IMR-90 (cell line): ENCODE measurements at regions not wholly inside any gene's neighbourhood (a gene's known extent, or its start where the extent isn't known, plus 50 kb on each side); places are given as distances from the start of the nearest gene placed in this dataset.

Experiments
- ATAC-seq: fragments of 200-7000 bp; cut with Tn5 transposase; 2 replicates; pipeline ENCODE4 v1.9.1; 2020; ENCODE audit warnings: low read depth, mild to moderate bottlenecking, moderate library complexity
- BruUV-seq: library from RNA; stranded (reverse); fragments of 400-500 nt; replicated peaks from 2 replicates; lab custom pipeline; 2021; lab: Mats Ljungman, UMichigan
- CTCF ChIA-PET: fragments of 300-600 bp; formaldehyde crosslinking; extraction: SDS; loops from one replicate; lab custom pipeline; 2021; ENCODE audit warnings: antibody characterized with exemption; lab: Yijun Ruan, JAX
- POLR2A ChIA-PET: fragments of 300-600 bp; sonication (Branson Sonifier 250); formaldehyde crosslinking; loops from one replicate; lab custom pipeline; 2022; ENCODE audit warnings: antibody characterized with exemption; ENCODE audit not compliant: unreplicated experiment; lab: Charles Lee
- DNase-seq: peaks from one replicate; pipeline ENCODE4 v3.0.0; 2013
- H2AFZ ChIP-seq: replicated peaks from 2 replicates; pipeline ENCODE3; 2013; ENCODE audit warnings: low read length, mild to moderate bottlenecking; ENCODE audit not compliant: poor library complexity
- H2AK5ac ChIP-seq: 2 replicates; pipeline ENCODE4 v1.6.1; 2013; ENCODE audit warnings: low read depth, low read length, inconsistent platforms
- H2AK9ac ChIP-seq: replicated peaks from 2 replicates; pipeline ENCODE3; 2013; ENCODE audit warnings: mild to moderate bottlenecking, low read depth, low read length, moderate library complexity; ENCODE audit not compliant: poor library complexity
- H2BK120ac ChIP-seq: 2 replicates; pipeline ENCODE4 v1.6.1; 2013; ENCODE audit warnings: low read depth, low read length, inconsistent platforms
- H2BK15ac ChIP-seq: 3 replicates; pipeline ENCODE4 v1.6.1; 2013; ENCODE audit warnings: low read depth, low read length, inconsistent platforms
- H2BK20ac ChIP-seq: 2 replicates; pipeline ENCODE4 v1.6.1; 2013; ENCODE audit warnings: low read depth, mild to moderate bottlenecking, inconsistent platforms, low read length, moderate library complexity
- H2BK5ac ChIP-seq: 2 replicates; pipeline ENCODE4 v1.6.1; 2013; ENCODE audit warnings: mild to moderate bottlenecking, low read depth, low read length, inconsistent platforms; ENCODE audit not compliant: poor library complexity, severe bottlenecking
- H3K14ac ChIP-seq: replicated peaks from 2 replicates; pipeline ENCODE4 v1.6.1; 2013; ENCODE audit warnings: low read depth, low read length, inconsistent platforms
- H3K18ac ChIP-seq: 2 replicates; pipeline ENCODE4 v1.6.1; 2013; ENCODE audit warnings: low read depth, low read length, control low read depth
- H3K23ac ChIP-seq: 2 replicates; pipeline ENCODE4 v1.6.1; 2013; ENCODE audit warnings: low read depth, low read length, inconsistent platforms
- H3K27ac ChIP-seq: 2 replicates; pipeline ENCODE4 v1.5.1; 2013; ENCODE audit warnings: mild to moderate bottlenecking, control low read depth, low read length; ENCODE audit not compliant: insufficient read depth
- H3K27me3 ChIP-seq: 2 replicates; pipeline ENCODE4 v1.6.1; 2013; ENCODE audit warnings: low read length; ENCODE audit not compliant: control insufficient read depth, insufficient read depth
- H3K36me3 ChIP-seq: 2 replicates; pipeline ENCODE4 v1.6.1; 2013; ENCODE audit warnings: low read length, mixed read lengths; ENCODE audit not compliant: control insufficient read depth, insufficient read depth
- H3K4ac ChIP-seq: 2 replicates; pipeline ENCODE4 v1.6.1; 2013; ENCODE audit warnings: low read depth, low read length, inconsistent platforms
- H3K4me1 ChIP-seq: 2 replicates; pipeline ENCODE4 v1.6.1; 2013; ENCODE audit warnings: low read length, mixed read lengths; ENCODE audit not compliant: control insufficient read depth, insufficient read depth
- H3K4me2 ChIP-seq: 2 replicates; pipeline ENCODE4 v1.6.1; 2013; ENCODE audit warnings: low read depth, mild to moderate bottlenecking, control low read depth, low read length, moderate library complexity
- H3K4me3 ChIP-seq: 2 replicates; pipeline ENCODE4 v1.5.1; 2013; ENCODE audit warnings: low read depth, mild to moderate bottlenecking, control low read depth, low read length, moderate library complexity; ENCODE audit not compliant: insufficient read depth
- H3K56ac ChIP-seq: 2 replicates; pipeline ENCODE4 v1.6.1; 2013; ENCODE audit warnings: low read length, inconsistent platforms; ENCODE audit not compliant: insufficient read depth; ENCODE audit errors: extremely low read depth
- H3K79me1 ChIP-seq, 2 experiments: 2 replicates each; pipeline ENCODE4 v1.6.1; 2013; ENCODE audit warnings: low read length in 2 of 2, inconsistent platforms in 1 of 2, low read depth in 1 of 2
- H3K9ac ChIP-seq: 2 replicates; pipeline ENCODE4 v1.6.1; 2013; ENCODE audit warnings: low read depth, low read length, control low read depth
- H3K9me1 ChIP-seq: 2 replicates; pipeline ENCODE4 v1.6.1; 2013; ENCODE audit warnings: low read length, inconsistent platforms; ENCODE audit not compliant: insufficient read depth
- H3K9me3 ChIP-seq: 2 replicates; pipeline ENCODE4 v1.6.1; 2013; ENCODE audit warnings: low read length; ENCODE audit not compliant: control insufficient read depth, insufficient read depth
- H4K20me1 ChIP-seq: 2 replicates; pipeline ENCODE4 v1.6.1; 2013; ENCODE audit warnings: low read length, inconsistent platforms; ENCODE audit not compliant: insufficient read depth
- H4K5ac ChIP-seq: 2 replicates; pipeline ENCODE4 v1.6.1; 2013; ENCODE audit warnings: mild to moderate bottlenecking, low read depth, low read length, control low read depth
- H4K8ac ChIP-seq, 2 experiments: 2 replicates each; pipeline ENCODE4 v1.6.1; 2013; ENCODE audit warnings: low read depth in 2 of 2, low read length in 2 of 2, control low read depth in 1 of 2, inconsistent platforms in 1 of 2
- H4K91ac ChIP-seq: 2 replicates; pipeline ENCODE4 v1.6.1; 2013; ENCODE audit warnings: low read depth, low read length, inconsistent platforms; ENCODE audit not compliant: insufficient read depth
- BHLHE40 ChIP-seq: fragments of 150-350 bp; IDR thresholded peaks from 2 replicates; pipeline ENCODE4 v1.6.1; 2016; ENCODE audit warnings: mild to moderate bottlenecking, low read depth, low read length
- CHD1 ChIP-seq: IDR thresholded peaks from 2 replicates; pipeline ENCODE4 v1.6.1; 2012; ENCODE audit warnings: low read depth, low read length, improper control_type of control experiment
- FOS ChIP-seq: fragments of 150-350 bp; IDR thresholded peaks from 2 replicates; pipeline ENCODE4 v1.6.1; 2016; ENCODE audit warnings: low read depth, low read length
- MAZ ChIP-seq: IDR thresholded peaks from 2 replicates; pipeline ENCODE4 v1.6.1; 2012; ENCODE audit warnings: low read depth, mild to moderate bottlenecking, low read length, improper control_type of control experiment, moderate library complexity, borderline replicate concordance
- RCOR1 ChIP-seq: IDR thresholded peaks from 2 replicates; pipeline ENCODE4 v1.6.1; 2012; ENCODE audit warnings: mild to moderate bottlenecking, low read length, improper control_type of control experiment; ENCODE audit not compliant: insufficient replicate concordance
- WGBS, 2 experiments: methylation state at CpG; one replicate each; pipeline versions ENCODE4 v1.1.5 to v1.1.7; 2013; ENCODE audit warnings: missing lambda C conversion rate in 2 of 2; ENCODE audit not compliant: insufficient read length in 1 of 2; ENCODE audit errors: extremely low coverage in 2 of 2; 5-methylcytosine and 5-hydroxymethylcytosine counted together
- dilution Hi-C: fragments of 300-500 bp; cut with HindIII; formaldehyde crosslinking; loops from one replicate; pipeline ENCODE4 v1.14.3; 2018; ENCODE audit warnings: low sequenced_read_pairs; ENCODE audit not compliant: unreplicated experiment
- in situ Hi-C: fragments of 300-500 bp; cut with MboI; formaldehyde crosslinking; loops from 3 replicates; pipeline ENCODE4 v1.14.3; 2019; ENCODE audit warnings: low sequenced_read_pairs, inconsistent platforms, mixed read lengths
- intact Hi-C: fragments of 100-400 bp; cut with micrococcal nuclease; formaldehyde crosslinking; loops from 2 replicates; pipeline ENCODE4 v1.10.0; 2022
- TF ChIP-seq, protein P1 (sequence below): conservative IDR thresholded peaks from 2 replicates; pipeline ENCODE4 v1.5.1; 2012; ENCODE audit warnings: mild to moderate bottlenecking, low read depth, low read length, improper control_type of control experiment

DNA sequence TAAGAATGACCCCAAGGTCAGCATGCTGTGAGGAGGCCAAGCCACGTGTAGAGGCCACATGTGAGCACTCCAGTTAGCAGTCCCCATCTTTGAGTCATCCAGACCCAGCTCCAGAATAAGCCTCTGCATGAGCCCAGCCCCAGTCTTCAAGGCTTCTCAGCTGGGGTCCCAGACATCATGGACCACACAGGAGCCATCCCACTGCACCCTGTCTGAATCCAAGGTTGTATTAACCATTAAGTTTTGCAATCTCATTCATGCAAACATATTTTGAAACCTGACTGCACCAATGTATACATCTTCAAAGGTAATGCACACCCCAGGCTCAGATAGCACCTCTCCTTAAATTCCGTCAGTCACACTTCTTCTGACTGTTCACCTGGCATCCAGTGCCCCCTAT, 249.1 kb upstream of the CHRNA7 start:
- H3K9me1 ChIP-seq, result no peaks in the 10 kb centered on the region
- H3K4ac ChIP-seq, result no peak overlapping the region
- H4K5ac ChIP-seq, result no peak overlapping the region
- no peak overlapping the region for H2AK9ac ChIP-seq
- H3K27ac ChIP-seq, result no peak overlapping the region
- H3K9ac ChIP-seq, result no peak overlapping the region
- no peak overlapping the region for H3K4me2 ChIP-seq
- intact Hi-C loops (no loop called here), dilution Hi-C loops (no loop called here), in situ Hi-C loops (no loop called here)
- no peak overlapping the region for H3K18ac ChIP-seq
- H3K9me3 ChIP-seq, result no peaks in the 10 kb centered on the region
- CTCF ChIA-PET, result no interaction called here
- POLR2A ChIA-PET, result no interaction called here
- H3K4me3 ChIP-seq, result no peak overlapping the region
- no peaks in the 10 kb centered on the region for H3K27me3 ChIP-seq
- H3K56ac ChIP-seq, result no peak overlapping the region
- no peak overlapping the region for H4K8ac ChIP-seq
- no peak overlapping the region for H3K14ac ChIP-seq
- no peaks in the 10 kb centered on the region for H3K4me1 ChIP-seq
- no TSS peak for BruUV-seq
- no peak overlapping the region for H3K23ac ChIP-seq
- no peak overlapping the region for H2BK15ac ChIP-seq
- no peak overlapping the region for H2BK20ac ChIP-seq
- no peak overlapping the region for H4K91ac ChIP-seq
- no peak overlapping the region for H2BK120ac ChIP-seq
- ATAC-seq (no peak), DNase-seq (no peak)
- no peak overlapping the region for H2AFZ ChIP-seq
- WGBS, 2 experiments, result 0% methylated on average over 1 of the region's 2 CpGs; no CpG with 5 or more reads in 1 of the 2 experiments
- H3K79me1 ChIP-seq, result no peaks in the 10 kb centered on the region
- H2BK5ac ChIP-seq, result no peak overlapping the region
- H3K36me3 ChIP-seq, result no peaks in the 10 kb centered on the region
- H4K20me1 ChIP-seq, result no peaks in the 10 kb centered on the region
- TF ChIP-seq, protein P1, sequence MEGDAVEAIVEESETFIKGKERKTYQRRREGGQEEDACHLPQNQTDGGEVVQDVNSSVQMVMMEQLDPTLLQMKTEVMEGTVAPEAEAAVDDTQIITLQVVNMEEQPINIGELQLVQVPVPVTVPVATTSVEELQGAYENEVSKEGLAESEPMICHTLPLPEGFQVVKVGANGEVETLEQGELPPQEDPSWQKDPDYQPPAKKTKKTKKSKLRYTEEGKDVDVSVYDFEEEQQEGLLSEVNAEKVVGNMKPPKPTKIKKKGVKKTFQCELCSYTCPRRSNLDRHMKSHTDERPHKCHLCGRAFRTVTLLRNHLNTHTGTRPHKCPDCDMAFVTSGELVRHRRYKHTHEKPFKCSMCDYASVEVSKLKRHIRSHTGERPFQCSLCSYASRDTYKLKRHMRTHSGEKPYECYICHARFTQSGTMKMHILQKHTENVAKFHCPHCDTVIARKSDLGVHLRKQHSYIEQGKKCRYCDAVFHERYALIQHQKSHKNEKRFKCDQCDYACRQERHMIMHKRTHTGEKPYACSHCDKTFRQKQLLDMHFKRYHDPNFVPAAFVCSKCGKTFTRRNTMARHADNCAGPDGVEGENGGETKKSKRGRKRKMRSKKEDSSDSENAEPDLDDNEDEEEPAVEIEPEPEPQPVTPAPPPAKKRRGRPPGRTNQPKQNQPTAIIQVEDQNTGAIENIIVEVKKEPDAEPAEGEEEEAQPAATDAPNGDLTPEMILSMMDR, result no peak
- TF ChIP-seq MAZ (no peak), CHD1 (no peak), BHLHE40 (no peak), RCOR1 (no peak), FOS (no peak)
- no peak overlapping the region for H2AK5ac ChIP-seq
